ENCODE measurements at regions not wholly inside any gene's neighbourhood (a gene's known extent, or its start where the extent isn't known, plus 50 kb on each side); places are given as distances from the start of the nearest gene placed in this dataset.

- no peak for TF ChIP-seq CTCF (IDR thresholded peaks at IDR 0.05; ENCODE audit: low read depth, low read length)
- no peak for TF ChIP-seq EZH2phosphoT487 (IDR thresholded peaks at IDR 0.05; ENCODE audit: low read depth)
These were observed 195.4 kb downstream of the ANKRD60 start for GRCh38 chr20:58033026-58033536.
